ENCODE measurements at regions not wholly inside any gene's neighbourhood (a gene's known extent, or its start where the extent isn't known, plus 50 kb on each side); places are given as distances from the start of the nearest gene placed in this dataset.

GRCh38 chr3:73697020-73697419 is 72.3 kb upstream of the PDZRN3 start:
- H3K9me3 Mint-ChIP-seq, result no peaks in the 10 kb centered on the region
- H3K23me2 ChIP-seq (ENCODE audit: insufficient read length, low read depth, low read length, poor library complexity, severe bottlenecking), result no peaks in the 10 kb centered on the region

More at GRCh38 chr3:73697020-73697419, 72.3 kb upstream of the PDZRN3 start:
- H3K27ac ChIP-seq (ENCODE audit: insufficient read length, low read depth, low read length), result no peak overlapping the region
- H2BK120ac ChIP-seq (ENCODE audit: low read depth, low read length, poor library complexity, severe bottlenecking), result no peak overlapping the region
- no peaks in the 10 kb centered on the region for H3K79me1 ChIP-seq (ENCODE audit: insufficient read depth, low read depth, low read length, poor library complexity, severe bottlenecking)
- H3K4me2 ChIP-seq (ENCODE audit: insufficient read depth, insufficient read length, low read length), result no peak overlapping the region
- no peak overlapping the region for H3T11ph ChIP-seq (ENCODE audit: low read length)
- no peaks in the 10 kb centered on the region for H3K4me1 ChIP-seq (ENCODE audit: insufficient read depth, low read length)
- no peak overlapping the region for H3K23ac ChIP-seq (ENCODE audit: insufficient read length, low read depth, low read length)
- no peak overlapping the region for H2BK15ac ChIP-seq (ENCODE audit: low read depth, low read length)
- peaks cover 3% of the 10 kb centered on the region; the same call in 1 of the 2 replicates for H3K27me3 Mint-ChIP-seq (ENCODE audit: low read depth)
- no peak overlapping the region for H2BK5ac ChIP-seq (ENCODE audit: insufficient read length, low read length)
- DNase-seq, result no peak
- H3K4ac ChIP-seq (ENCODE audit: low read depth, low read length), result no peak overlapping the region
- no peak overlapping the region for H3K4me3 Mint-ChIP-seq
- no peak overlapping the region for H3K56ac ChIP-seq (ENCODE audit: insufficient read length, low read depth, low read length)
- H4K5ac ChIP-seq (ENCODE audit: insufficient read length, low read depth, low read length), result no peak overlapping the region
- no peak overlapping the region for H2AK5ac ChIP-seq (ENCODE audit: insufficient read length, low read length)
- no peaks in the 10 kb centered on the region for H3K4me1 Mint-ChIP-seq
- no peaks in the 10 kb centered on the region for H3K36me3 Mint-ChIP-seq (ENCODE audit: insufficient read depth in 1 of 3, low read depth in 3 of 3)
- no peaks in the 10 kb centered on the region for H3K27me3 ChIP-seq (ENCODE audit: insufficient read depth, low read length)
- no peak overlapping the region for H4K8ac ChIP-seq (replicated peaks; ENCODE audit: insufficient read length, low read depth, low read length)
- no CpG with 5 or more reads among the region's 6 CpGs for WGBS (ENCODE audit: extremely low coverage, insufficient read length, low lambda C conversion rate)
- no peak overlapping the region for H2BK12ac ChIP-seq (ENCODE audit: insufficient read length, low read depth, low read length)
- H3K18ac ChIP-seq (ENCODE audit: insufficient read length, low read depth, low read length), result no peak overlapping the region
- H4K20me1 ChIP-seq (ENCODE audit: control insufficient read depth, insufficient read depth, insufficient read length), result no peaks in the 10 kb centered on the region
- no peaks in the 10 kb centered on the region for H3K79me2 ChIP-seq (ENCODE audit: insufficient read depth, low read length)
- H3K14ac ChIP-seq (ENCODE audit: insufficient read depth, low read length), result no peak overlapping the region
- H4K91ac ChIP-seq (ENCODE audit: insufficient read length, low read depth, low read length), result no peak overlapping the region
- H2AFZ ChIP-seq (ENCODE audit: low read length), result no peak overlapping the region
- no peak overlapping the region for H3K9ac ChIP-seq (ENCODE audit: extremely low read depth, insufficient read length, low read length)
- no peak for TF ChIP-seq CTCF (conservative IDR thresholded peaks at IDR 0.05)
- no peaks in the 10 kb centered on the region for H3K9me3 ChIP-seq (ENCODE audit: control insufficient read depth, low read depth, low read length)
- H3K27ac Mint-ChIP-seq, result no peak overlapping the region
- H2BK20ac ChIP-seq (ENCODE audit: low read depth, low read length, poor library complexity, severe bottlenecking), result no peak overlapping the region

All from H9 (cell line).